GM23338 (cell line): ENCODE measurements at regions not wholly inside any gene's neighbourhood (a gene's known extent, or its start where the extent isn't known, plus 50 kb on each side); places are given as distances from the start of the nearest gene placed in this dataset.
"Not testable (repeated sequence)": the region's sequence is repeated elsewhere in the genome, so short reads cannot be mapped to it uniquely, and the experiment has no call there.

ENCODE experiments used
- ATAC-seq: fragments of 200-7000 bp; cut with Tn5 transposase; 3 replicates; pipeline ENCODE4 v1.9.1; 2020
- DNase-seq: peaks from one replicate; pipeline ENCODE4 v3.0.0-alpha.2; 2015; ENCODE audit warnings: low spot score
- H2AFZ ChIP-seq: fragments of 200-600 bp; sonication (generic); 2 replicates; pipeline ENCODE4 v1.8.0; 2016; ENCODE audit warnings: antibody characterized with exemption, mild to moderate bottlenecking, moderate library complexity
- H3F3A ChIP-seq: fragments of 200-600 bp; sonication (generic); replicated peaks from 2 replicates; pipeline ENCODE4 v1.8.0; 2017; ENCODE audit warnings: antibody characterized with exemption, mixed run types, low read depth
- H3K27ac ChIP-seq: fragments of 200-600 bp; sonication (generic); 2 replicates; pipeline ENCODE4 v1.6.1; 2016; ENCODE audit warnings: low read depth
- H3K27me3 ChIP-seq: fragments of 200-600 bp; sonication (generic); 2 replicates; pipeline ENCODE4 v1.8.0; 2016; ENCODE audit warnings: mild to moderate bottlenecking, mixed run types, moderate library complexity; ENCODE audit not compliant: insufficient read depth
- H3K36me3 ChIP-seq: fragments of 200-600 bp; sonication (generic); 2 replicates; pipeline ENCODE4 v1.8.0; 2016; ENCODE audit warnings: mild to moderate bottlenecking; ENCODE audit not compliant: insufficient read depth
- H3K4me1 ChIP-seq: fragments of 200-600 bp; sonication (generic); 2 replicates; pipeline ENCODE4 v1.8.0; 2016; ENCODE audit warnings: mild to moderate bottlenecking, moderate library complexity; ENCODE audit not compliant: insufficient read depth
- H3K4me2 ChIP-seq: fragments of 200-600 bp; sonication (generic); 2 replicates; pipeline ENCODE4 v1.7.1; 2017; ENCODE audit warnings: mixed run types
- H3K4me3 ChIP-seq: fragments of 200-600 bp; sonication (generic); 2 replicates; pipeline ENCODE4 v1.6.1; 2016; ENCODE audit warnings: mixed run types
- H3K79me2 ChIP-seq: fragments of 200-600 bp; sonication (generic); replicated peaks from 2 replicates; pipeline ENCODE4 v1.8.0; 2017; ENCODE audit warnings: mild to moderate bottlenecking; ENCODE audit not compliant: insufficient read depth
- H3K9me2 ChIP-seq: fragments of 200-600 bp; sonication (generic); 2 replicates; pipeline ENCODE4 v1.8.0; 2017; ENCODE audit not compliant: insufficient read depth
- H4K20me1 ChIP-seq: fragments of 200-600 bp; sonication (generic); replicated peaks from 2 replicates; pipeline ENCODE4 v1.8.0; 2017; ENCODE audit warnings: mild to moderate bottlenecking; ENCODE audit not compliant: insufficient read depth
- H3K27ac Mint-ChIP-seq: 2 replicates; pipeline ENCODE4 v1.8.0; 2020; ENCODE audit warnings: inconsistent platforms, mild to moderate bottlenecking, moderate library complexity, mixed read lengths
- H3K27me3 Mint-ChIP-seq: 3 replicates; pipeline ENCODE4 v1.8.0; 2022; ENCODE audit warnings: low read depth, mild to moderate bottlenecking, moderate library complexity, mixed read lengths, inconsistent platforms; ENCODE audit not compliant: insufficient read depth, poor library complexity
- H3K36me3 Mint-ChIP-seq: 3 replicates; pipeline ENCODE4 v1.8.0; 2021; ENCODE audit warnings: low read depth, mild to moderate bottlenecking, inconsistent platforms, moderate library complexity, mixed read lengths
- H3K4me1 Mint-ChIP-seq: 3 replicates; pipeline ENCODE4 v1.8.0; 2020; ENCODE audit warnings: mild to moderate bottlenecking, inconsistent platforms, mixed read lengths
- H3K4me3 Mint-ChIP-seq: 3 replicates; pipeline ENCODE4 v1.8.0; 2021; ENCODE audit warnings: moderate library complexity, mild to moderate bottlenecking, inconsistent platforms, mixed read lengths
- H3K9me3 Mint-ChIP-seq: 3 replicates; pipeline ENCODE4 v1.8.0; 2020; ENCODE audit warnings: moderate library complexity, mild to moderate bottlenecking, inconsistent platforms, mixed read lengths
- ETS1 ChIP-seq: IDR thresholded peaks from 2 replicates; pipeline ENCODE4 v1.6.1; 2016; ENCODE audit warnings: antibody characterized with exemption
- EZH2 ChIP-seq: fragments of 200-600 bp; sonication (generic); IDR thresholded peaks from one replicate; pipeline ENCODE4 v1.8.0; 2017; ENCODE audit warnings: antibody characterized with exemption, mild to moderate bottlenecking, low read depth; ENCODE audit not compliant: unreplicated experiment
- EZH2phosphoT487 ChIP-seq: fragments of 200-600 bp; sonication (generic); IDR thresholded peaks from one replicate; pipeline ENCODE4 v1.8.1; 2018; ENCODE audit warnings: antibody characterized with exemption; ENCODE audit not compliant: unreplicated experiment
- NANOG ChIP-seq: IDR thresholded peaks from 2 replicates; pipeline ENCODE4 v1.6.1; 2016; ENCODE audit warnings: antibody characterized with exemption, borderline replicate concordance
- REST ChIP-seq: IDR thresholded peaks from one replicate; pipeline ENCODE4 v1.6.1; 2018; ENCODE audit warnings: antibody characterized with exemption; ENCODE audit not compliant: unreplicated experiment
- STAT1 ChIP-seq: IDR thresholded peaks from one replicate; pipeline ENCODE4 v1.6.1; 2016; ENCODE audit warnings: antibody characterized with exemption; ENCODE audit not compliant: unreplicated experiment
- ZNF331 ChIP-seq: fragments of 250-450 bp; sonication (Bioruptor Pico); IDR thresholded peaks from 2 replicates; pipeline ENCODE4 v1.5.0; 2020; ENCODE audit warnings: low read depth, mild to moderate bottlenecking, moderate library complexity
- ZNF462 ChIP-seq: fragments of 250-450 bp; sonication (Bioruptor Pico); IDR thresholded peaks from 2 replicates; pipeline ENCODE4 v1.5.0; 2020; ENCODE audit warnings: mild to moderate bottlenecking, moderate library complexity

- TF ChIP-seq ZNF462 (CRISPR knock-in tag) = no peak
Measured at GRCh38 chr3:132980102-132980501, 58.1 kb upstream of the TMEM108 start (continued).

GRCh38 chr3:132979606-132980005, 58.6 kb upstream of the TMEM108 start:
- no peaks in the 10 kb centered on the region for H3K9me2 ChIP-seq
- H2AFZ ChIP-seq = no peak overlapping the region
- TF ChIP-seq EZH2phosphoT487 (no peak), ZNF331 (no peak), NANOG (no peak), EZH2 (no peak), ETS1 (no peak), STAT1 (no peak), REST (no peak)
- no peak for ATAC-seq
- no peaks in the 10 kb centered on the region for H3K27me3 Mint-ChIP-seq
- no peaks in the 10 kb centered on the region for H3K9me3 Mint-ChIP-seq
- no peaks in the 10 kb centered on the region for H3K79me2 ChIP-seq
- no peaks in the 10 kb centered on the region for H3F3A ChIP-seq
- no peak overlapping the region for H3K27ac ChIP-seq
- DNase-seq = no peak
- H3K4me1 Mint-ChIP-seq = no peaks in the 10 kb centered on the region
- no peaks in the 10 kb centered on the region for H3K27me3 ChIP-seq
- no peaks in the 10 kb centered on the region for H3K36me3 Mint-ChIP-seq
- H3K4me3 ChIP-seq = no peak overlapping the region
- H3K27ac Mint-ChIP-seq = no peak overlapping the region
- H3K4me3 Mint-ChIP-seq = no peak overlapping the region
- no peaks in the 10 kb centered on the region for H4K20me1 ChIP-seq
- H3K4me1 ChIP-seq = no peaks in the 10 kb centered on the region; the same call in 1 of the 2 replicates
- no peaks in the 10 kb centered on the region for H3K36me3 ChIP-seq
- no peak overlapping the region for H3K4me2 ChIP-seq

- H3K27me3 ChIP-seq, H3K9me2 ChIP-seq, H2AFZ ChIP-seq, H3K27ac ChIP-seq, H3K36me3 Mint-ChIP-seq, H3K36me3 ChIP-seq, H3K9me3 Mint-ChIP-seq, H3K4me3 Mint-ChIP-seq, DNase-seq, H3K4me2 ChIP-seq, H3K4me3 ChIP-seq, H3K4me1 ChIP-seq, ATAC-seq, H4K20me1 ChIP-seq, H3K27me3 Mint-ChIP-seq, H3K79me2 ChIP-seq, H3K4me1 Mint-ChIP-seq, H3K27ac Mint-ChIP-seq, H3F3A ChIP-seq: not testable (repeated sequence)
Measured at GRCh38 chr3:132978946-132979345, 59.2 kb upstream of the TMEM108 start.
